HG03139 (cell line): ENCODE measurements at regions not wholly inside any gene's neighbourhood (a gene's known extent, or its start where the extent isn't known, plus 50 kb on each side); places are given as distances from the start of the nearest gene placed in this dataset.
"Not testable (repeated sequence)": the region's sequence is repeated elsewhere in the genome, so short reads cannot be mapped to it uniquely, and the experiment has no call there.

ENCODE experiments used
- ATAC-seq: cut with Tn5 transposase; IDR thresholded peaks from one replicate; pipeline ENCODE4 v1.9.1; 2021; ENCODE audit not compliant: unreplicated experiment

DNA sequence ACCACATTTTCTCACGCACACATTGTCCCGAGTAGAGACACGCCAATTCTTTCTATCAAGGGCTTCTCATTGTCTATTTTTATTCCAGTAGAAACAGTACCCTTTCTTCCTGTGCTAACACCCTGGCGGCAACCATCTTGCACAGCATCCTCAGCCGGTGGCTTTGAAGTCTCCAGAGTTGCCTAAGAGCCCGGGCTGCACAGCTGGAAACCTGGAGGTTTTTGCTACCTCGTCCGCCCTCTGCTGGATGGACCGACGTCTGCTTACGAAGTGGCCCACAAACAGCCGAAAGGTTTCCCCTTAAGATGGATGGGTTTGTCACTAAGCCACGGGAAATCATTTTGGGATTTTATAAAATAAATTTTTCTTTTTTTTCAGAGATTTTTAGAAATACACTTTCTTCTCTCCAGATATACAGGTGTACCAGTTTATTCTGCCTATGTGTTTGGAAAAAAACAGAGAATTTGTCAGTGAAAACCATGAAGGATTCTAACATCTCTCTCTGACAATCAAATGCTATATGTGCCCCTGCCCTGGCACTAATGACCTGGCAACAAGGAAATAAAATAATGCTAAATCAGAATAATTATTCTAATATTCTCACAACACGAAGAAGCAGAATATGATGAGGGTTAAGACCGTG is 81.8 kb upstream of the FAM204A start:
- ATAC-seq: peak; percentile 89

DNA sequence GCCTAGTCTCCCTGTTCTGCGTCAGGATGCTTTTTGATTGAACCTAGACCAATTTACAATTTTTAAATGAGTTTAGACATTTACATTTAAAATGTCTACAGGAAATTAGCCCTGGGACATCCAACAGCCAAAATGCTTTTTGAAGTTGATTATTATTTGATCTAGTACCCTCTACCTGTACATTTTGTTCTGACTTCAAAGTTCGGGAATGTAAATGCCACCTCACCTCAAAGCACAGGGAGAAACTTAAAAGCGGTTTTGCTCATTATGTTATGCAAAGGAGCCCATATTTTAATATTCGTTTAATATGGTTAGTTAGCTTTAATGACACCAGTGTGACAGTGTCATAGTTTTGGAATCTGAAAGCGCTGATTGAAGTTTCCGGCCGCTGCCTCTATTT is 80.1 kb upstream of the FAM204A start:
- ATAC-seq: no peak

DNA sequence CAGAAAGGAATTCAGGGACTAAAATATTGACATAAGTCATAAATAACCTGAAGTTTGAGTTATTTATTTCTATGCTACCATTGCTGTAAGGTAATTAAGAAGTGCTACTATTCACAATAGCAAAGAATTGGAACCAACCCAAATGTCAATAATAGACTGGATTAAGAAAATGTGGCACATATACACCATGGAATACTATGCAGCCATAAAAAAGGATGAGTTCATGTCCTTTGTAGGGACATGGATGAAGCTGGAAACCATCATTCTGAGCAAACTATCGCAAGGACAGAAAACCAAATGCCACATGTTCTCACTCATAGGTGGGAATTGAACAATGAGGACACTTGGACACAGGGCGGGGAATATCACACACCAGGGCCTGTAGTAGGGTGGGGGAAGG is 77.9 kb upstream of the FAM204A start:
- ATAC-seq: not testable (repeated sequence)

DNA sequence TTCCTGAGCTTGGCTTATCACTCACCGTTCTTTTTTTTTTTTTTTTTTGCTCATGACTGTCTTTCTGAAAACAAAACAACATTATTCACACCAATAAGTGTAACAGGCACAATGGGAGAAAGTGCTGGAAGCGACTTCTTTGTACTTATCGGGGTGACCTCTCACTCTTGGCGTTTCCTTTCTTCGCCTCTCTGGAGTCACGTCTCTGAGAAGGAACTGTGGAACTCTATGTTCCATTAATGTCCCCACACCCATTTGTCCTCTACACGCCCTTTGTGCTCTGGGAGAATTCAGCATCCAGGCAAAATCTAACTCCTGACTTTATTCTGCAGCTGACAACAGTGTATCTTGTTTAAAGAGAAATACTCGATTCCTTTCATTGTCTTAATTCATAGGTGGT is 70.8 kb upstream of the FAM204A start:
- ATAC-seq: no peak

DNA sequence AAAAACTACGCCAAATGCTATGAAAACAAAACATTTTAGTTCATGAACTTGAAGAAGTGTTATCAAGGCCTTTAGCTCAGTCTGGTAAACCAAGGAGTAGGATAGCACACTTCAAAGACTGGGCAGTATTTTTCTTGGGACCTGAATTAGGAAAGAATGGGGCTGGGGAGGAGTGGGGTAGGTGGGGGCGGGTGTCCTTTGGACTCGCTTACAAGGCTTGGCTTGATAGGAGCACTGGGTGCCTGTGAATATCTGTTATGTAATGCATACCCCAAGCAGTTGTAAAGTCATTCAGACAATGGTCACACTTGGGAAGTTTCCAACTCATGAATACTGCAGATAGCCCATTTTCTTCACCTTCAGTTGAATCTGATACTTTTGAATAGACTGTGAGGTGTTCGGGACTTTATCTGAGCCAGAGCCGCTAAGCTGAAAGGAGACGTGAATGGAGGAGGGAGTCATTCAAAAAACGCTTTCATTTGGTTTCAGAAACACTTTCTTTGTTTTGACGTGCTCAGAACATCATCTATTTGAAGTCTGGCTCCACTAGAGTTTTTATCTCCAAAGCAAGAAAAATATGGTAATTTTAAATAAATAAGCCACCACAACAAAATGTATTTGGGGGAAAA is 70.1 kb upstream of the FAM204A start:
- no peak for ATAC-seq

DNA sequence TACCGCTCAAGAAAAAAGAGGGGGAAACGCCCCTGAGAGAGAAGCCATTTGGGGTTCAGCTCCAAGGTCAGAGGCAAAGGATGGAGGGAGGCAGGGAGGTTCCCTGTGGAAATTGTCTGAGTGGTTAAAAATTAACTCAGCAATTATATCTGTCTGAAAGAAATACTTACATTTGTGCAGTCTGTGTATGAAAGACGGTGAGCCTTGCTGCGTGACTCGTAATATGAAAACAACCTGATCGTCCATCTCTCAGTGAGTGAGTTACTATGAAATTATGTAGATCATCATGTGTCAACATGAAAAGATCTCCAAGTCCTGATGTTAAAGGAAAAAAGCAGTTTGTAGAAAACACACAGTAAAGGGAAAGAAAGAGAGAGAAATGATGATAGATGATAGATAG is 67.2 kb upstream of the FAM204A start:
- ATAC-seq: no peak

DNA sequence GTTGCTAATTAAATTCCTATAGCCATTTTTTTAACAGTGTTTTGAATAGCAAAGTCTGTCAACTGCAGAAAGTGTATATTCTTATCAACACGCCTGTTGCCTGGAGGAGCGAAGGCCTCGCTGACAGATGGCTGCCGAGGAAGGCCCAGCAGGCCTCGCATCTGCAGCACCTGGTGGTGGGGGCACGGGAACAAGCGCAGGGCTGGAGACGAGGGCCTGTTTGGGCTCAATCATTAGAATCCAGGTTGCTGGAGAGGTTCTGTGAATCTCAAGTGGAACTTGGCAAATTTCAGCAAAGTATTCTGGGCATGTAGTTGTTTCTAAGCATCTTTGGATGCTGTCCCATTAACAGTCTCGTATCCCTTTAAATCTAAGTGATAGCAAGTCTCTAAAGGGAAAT is 66.1 kb upstream of the FAM204A start:
- ATAC-seq: no peak

DNA sequence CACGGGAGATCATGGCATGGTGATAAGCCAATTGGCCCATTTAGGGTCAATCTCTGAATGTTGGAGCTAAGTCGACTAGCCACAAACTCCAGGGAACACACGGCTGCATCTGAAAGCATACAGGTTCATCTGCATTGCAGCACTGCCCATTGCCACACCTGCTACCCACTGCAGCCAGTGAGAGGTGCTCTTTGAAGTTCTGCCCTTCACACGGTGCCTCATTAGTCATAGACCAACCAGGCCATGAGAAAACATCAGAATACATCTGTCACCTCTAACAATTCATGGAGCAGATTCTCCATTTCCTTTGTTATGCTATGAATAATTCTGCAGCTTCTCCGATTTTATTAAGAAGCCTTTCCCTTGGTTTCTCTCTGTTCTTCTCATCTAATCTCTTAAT is 65.7 kb upstream of the FAM204A start:
- ATAC-seq: no peak

DNA sequence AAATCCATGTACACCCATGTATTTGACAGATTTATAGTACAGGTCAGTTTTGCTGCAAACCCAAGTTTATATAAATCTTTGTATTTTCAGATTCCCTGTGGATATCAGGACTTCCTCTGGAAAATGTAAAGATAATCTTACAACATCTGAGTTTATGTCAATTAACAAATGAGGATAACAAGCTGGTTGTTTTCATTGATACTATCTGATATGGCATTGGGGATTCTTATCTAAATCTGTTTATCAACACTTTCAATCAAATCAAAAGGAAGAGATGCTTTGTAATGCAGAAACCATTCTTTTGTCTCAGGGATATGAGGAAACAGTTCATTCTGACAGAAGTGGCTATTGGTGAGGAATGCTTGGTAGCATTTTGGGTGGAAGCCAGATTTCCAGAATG is 64.9 kb upstream of the FAM204A start:
- no peak for ATAC-seq

DNA sequence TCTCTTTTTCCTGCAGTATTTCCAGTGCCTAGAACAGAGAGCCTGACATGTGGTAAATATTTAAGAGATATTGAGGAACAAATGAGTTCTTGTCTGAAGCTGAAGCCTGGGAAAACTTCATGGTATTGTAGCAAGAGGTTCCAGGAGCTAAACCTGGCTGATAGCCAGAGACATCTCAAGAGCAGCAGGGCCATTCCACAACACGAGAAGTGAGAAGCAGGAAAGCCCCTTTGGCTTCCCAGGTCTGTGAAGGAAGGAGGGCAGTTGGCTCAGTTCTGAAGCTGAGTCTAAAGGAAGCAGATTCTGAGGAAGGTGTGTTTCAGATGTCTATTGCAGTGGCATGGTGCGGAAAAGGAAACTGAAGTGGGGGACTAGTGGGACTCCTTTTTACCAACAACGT is 63.8 kb upstream of the FAM204A start:
- no peak for ATAC-seq

DNA sequence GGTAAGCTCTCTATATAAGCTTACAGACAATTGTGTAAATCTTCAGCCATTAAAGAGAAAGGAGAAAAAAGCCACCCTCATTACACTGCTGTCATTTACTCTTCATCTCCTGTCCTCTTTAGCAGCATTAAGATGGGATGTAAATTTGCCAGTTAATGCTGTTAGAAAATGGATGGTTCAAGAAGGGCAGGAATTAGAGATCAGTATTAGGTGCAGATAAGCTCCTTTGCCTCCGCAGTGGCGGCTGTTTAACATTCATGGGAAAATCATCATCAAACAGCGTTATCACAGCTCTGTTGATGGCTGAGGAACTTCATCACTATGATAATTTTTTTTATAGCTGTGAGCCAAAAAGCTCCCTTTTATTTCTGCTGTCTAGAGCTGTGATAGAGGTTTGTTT is 61.8 kb upstream of the FAM204A start:
- no peak for ATAC-seq

DNA sequence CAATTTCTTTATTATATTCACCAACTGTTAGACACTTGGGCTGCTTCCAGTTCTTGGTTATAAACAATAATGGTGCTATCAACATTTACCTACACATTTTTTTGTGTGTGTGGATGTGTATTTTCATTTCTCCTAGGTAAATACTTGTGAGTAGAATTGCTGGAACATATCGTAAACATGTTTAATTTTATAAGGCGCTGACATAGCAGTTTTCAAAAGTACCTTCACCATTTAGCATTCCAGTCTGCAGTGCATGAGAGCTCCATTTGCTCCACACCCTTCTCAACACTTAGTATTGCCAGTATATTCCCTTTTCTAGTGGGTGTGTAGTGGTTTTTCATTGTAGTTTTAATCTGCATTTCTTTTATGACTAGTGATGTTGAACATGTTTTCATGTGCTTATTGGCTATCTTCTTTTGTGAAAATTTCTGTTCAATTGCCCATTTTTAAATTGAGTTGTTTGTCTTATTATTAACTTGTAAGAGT is 59.6 kb upstream of the FAM204A start:
- no peak for ATAC-seq

DNA sequence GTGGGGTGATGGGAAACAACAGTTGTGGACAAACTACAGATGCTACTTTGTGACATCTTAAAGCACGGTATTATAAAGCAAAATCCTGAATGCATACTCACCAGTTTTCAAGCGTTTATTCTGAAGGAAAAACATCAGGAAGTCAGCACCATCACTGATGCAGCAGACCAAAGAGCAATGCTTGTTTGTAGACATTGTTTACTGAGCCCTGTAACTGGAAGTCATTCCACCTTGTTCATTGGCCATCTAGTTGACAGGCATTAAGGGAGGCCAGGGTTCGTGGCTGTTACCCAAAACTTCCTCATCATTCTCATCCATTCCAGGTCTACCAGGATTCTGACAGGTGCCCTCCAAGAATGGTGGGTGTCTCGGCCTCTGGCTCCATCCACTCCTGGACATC is 55.3 kb upstream of the FAM204A start:
- no peak for ATAC-seq

DNA sequence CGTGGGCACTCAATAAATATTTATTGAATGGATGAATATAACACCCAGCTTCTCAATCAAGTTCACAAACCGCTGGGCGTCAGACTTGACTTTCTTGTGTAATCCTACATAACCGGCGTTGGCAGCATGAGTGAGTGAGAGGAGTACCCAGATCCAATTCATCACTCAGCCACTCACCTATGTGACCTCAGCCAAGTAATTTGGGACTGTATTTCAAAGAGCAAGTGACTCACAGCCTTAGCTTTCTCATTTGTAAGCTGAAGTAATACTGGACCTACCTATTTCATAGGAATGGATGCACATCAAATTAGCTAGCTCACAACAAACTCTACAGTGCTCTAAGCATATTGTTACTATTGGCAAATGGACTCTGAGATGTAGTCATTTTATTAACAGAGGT is 53.8 kb upstream of the FAM204A start:
- no peak for ATAC-seq

DNA sequence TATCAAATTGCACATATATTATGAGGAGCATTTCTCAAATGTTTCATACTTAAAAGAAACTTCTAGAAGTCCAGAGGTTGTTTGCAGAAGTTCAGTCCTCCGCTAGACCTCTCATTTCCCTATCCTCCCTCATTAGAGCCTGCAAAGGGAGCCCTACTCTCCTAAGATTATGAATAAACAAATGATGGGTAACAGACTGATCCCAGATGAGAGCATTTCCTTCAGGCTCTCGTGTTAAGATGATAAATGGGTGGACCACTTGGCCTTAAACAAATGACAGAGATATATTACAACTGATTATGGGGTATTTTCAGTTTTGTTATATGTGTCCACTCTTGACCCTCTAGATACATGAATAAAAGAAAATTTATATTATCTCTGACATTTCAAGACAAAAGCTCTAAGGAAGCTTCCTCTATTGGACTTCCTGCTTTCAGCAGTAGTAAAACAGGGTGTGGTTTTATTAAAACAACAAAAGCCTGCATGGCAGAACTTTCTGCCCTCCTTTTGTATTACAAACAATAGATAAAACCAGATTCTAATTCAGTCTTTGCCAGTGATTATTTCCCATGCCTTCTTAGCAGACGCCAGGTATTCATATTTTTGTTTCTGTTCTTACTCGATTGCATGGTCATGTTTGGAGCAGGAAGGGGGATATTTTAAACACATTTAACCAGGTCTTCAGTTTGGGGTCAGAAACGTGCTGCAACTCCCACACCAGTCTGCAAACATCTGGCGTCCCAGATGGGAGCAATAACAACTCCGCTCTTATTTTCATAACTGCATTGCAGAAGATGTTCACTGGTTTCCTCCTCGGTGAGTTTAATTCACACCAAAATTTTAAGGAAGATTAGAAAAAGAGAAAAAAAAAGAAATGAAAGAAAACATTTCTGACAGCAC is 52.4 kb upstream of the FAM204A start:
- ATAC-seq: no peak

DNA sequence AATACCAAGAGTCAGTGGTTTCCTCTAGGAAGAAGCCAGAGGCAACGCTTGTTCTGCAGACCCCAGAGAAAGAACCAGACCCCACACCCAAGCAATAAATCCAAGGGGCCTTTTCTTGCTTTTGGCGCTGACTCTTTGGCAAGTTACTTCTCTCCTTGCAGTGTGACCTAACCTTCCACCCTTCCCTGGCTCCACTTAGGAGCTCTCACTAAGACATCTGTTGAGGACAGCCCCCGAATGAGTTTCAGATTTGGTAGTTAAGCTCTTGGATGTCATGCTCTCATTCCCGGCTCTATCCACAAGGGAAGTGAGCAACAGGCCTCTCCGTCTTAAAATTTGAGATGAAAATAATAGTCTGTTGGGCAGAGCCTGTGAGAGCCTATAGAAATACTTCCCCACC is 50.6 kb upstream of the FAM204A start:
- ATAC-seq: no peak
